Progenitor cell of endocrine pancreas (in vitro differentiated cells): ENCODE measurements at regions not wholly inside any gene's neighbourhood (a gene's known extent, or its start where the extent isn't known, plus 50 kb on each side); places are given as distances from the start of the nearest gene placed in this dataset.
A peak's percentile ranks its signal among the peaks of the same experiment; 100 is the strongest.

Source experiments
- DNase-seq: peaks from one replicate; pipeline ENCODE4 v3.0.0; 2021; ENCODE audit warnings: low spot score; ENCODE audit not compliant: unreplicated experiment
- H3K27ac Mint-ChIP-seq: 2 replicates; pipeline ENCODE4 v1.8.0; 2021; ENCODE audit warnings: mild to moderate bottlenecking, moderate library complexity, mixed read lengths
- H3K27me3 Mint-ChIP-seq: 2 replicates; pipeline ENCODE4 v1.8.0; 2021; ENCODE audit warnings: mixed read lengths
- H3K36me3 Mint-ChIP-seq: 2 replicates; pipeline ENCODE4 v1.8.0; 2022; ENCODE audit warnings: mixed read lengths; ENCODE audit not compliant: insufficient read depth
- H3K4me1 Mint-ChIP-seq: 2 replicates; pipeline ENCODE4 v1.8.0; 2021; ENCODE audit warnings: low read depth, mixed read lengths
- H3K4me3 Mint-ChIP-seq: 2 replicates; pipeline ENCODE4 v1.8.0; 2021; ENCODE audit warnings: low read depth, mild to moderate bottlenecking, moderate library complexity, mixed read lengths
- H3K9me3 Mint-ChIP-seq: 2 replicates; pipeline ENCODE4 v1.8.0; 2021; ENCODE audit warnings: low read depth, mixed read lengths
- TF ChIP-seq, protein P1 (sequence below): fragments of 200-600 bp; sonication (generic); IDR thresholded peaks from one replicate; pipeline ENCODE4 v1.5.0; 2021; ENCODE audit warnings: antibody characterized with exemption, mild to moderate bottlenecking; ENCODE audit not compliant: unreplicated experiment

DNA sequence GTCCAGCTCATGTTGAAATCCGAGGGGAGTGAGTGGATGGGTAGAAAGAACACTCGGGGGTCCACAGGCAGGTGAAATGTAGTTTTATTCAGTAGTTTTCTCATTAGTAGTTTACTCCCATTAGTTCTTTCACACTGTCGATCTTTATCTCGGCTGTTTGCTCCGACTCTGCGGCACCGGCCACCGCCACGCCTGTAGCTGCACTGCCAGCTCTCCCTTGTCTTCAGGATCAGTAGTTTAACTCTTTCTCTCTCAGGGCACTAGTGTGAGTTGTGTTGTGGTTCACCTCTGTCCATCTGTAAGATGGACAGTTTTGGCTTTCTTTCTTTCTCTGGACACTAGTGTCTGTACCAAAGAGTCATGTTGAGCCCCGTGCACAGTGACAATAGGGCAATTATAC lies 195.7 kb downstream of the LMBRD1 start:
- H3K36me3 Mint-ChIP-seq: no peaks in the 10 kb centered on the region
- H3K4me3 Mint-ChIP-seq: peak overlapping the region; percentile 64
- no peaks in the 10 kb centered on the region for H3K9me3 Mint-ChIP-seq
- peak overlapping the region; percentile 6 for H3K27ac Mint-ChIP-seq
- no peaks in the 10 kb centered on the region for H3K27me3 Mint-ChIP-seq
- DNase-seq: no peak
- TF ChIP-seq, protein P1, sequence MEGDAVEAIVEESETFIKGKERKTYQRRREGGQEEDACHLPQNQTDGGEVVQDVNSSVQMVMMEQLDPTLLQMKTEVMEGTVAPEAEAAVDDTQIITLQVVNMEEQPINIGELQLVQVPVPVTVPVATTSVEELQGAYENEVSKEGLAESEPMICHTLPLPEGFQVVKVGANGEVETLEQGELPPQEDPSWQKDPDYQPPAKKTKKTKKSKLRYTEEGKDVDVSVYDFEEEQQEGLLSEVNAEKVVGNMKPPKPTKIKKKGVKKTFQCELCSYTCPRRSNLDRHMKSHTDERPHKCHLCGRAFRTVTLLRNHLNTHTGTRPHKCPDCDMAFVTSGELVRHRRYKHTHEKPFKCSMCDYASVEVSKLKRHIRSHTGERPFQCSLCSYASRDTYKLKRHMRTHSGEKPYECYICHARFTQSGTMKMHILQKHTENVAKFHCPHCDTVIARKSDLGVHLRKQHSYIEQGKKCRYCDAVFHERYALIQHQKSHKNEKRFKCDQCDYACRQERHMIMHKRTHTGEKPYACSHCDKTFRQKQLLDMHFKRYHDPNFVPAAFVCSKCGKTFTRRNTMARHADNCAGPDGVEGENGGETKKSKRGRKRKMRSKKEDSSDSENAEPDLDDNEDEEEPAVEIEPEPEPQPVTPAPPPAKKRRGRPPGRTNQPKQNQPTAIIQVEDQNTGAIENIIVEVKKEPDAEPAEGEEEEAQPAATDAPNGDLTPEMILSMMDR: no peak
- H3K4me1 Mint-ChIP-seq: peaks cover 11% of the 10 kb centered on the region

DNA sequence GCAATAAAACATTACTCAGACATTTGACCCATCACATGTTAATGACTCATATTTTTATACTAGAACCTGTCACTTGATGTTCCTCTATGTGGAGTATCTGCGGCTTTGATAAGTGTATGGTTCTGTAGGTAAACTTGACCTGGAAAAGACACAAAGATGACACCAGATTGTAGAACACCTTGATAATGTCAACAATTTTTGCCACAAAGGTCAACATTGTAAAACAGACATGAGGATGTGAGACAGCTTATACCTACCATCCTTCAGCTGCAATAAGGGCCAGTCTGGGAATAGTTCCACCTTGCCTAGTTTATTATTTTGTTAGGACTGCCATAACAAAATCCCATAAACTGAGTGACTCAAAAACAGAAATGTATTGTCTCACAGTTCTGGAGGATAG lies 202.4 kb downstream of the LMBRD1 start:
- Mint-ChIP-seq H3K4me3 (no peak overlapping the region), H3K36me3 (no peaks in the 10 kb centered on the region), H3K27me3 (no peaks in the 10 kb centered on the region), H3K4me1 (no peaks in the 10 kb centered on the region), H3K27ac (no peak overlapping the region), H3K9me3 (no peaks in the 10 kb centered on the region)
- no peak for DNase-seq
- TF ChIP-seq, protein P1: no peak

DNA sequence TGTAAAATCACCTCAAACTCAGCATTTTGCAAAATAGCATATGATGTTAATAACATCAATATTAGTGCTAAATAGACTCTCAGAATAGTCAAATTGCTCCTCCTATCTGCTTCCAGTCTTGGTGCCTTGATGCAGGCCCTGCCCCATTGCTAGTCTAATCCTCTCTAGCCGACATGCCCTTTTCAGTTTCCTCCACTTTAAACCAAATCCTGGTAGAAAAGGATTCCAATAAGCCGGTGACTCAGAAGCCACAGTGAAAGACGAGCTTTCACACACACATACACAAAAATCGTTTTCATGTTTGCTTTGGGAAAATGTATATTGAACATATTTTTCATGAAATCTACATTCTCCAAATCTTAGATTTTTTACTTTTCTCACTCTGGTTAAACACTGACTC lies 203.1 kb downstream of the LMBRD1 start:
- TF ChIP-seq, protein P1: no peak
- Mint-ChIP-seq H3K9me3 (no peaks in the 10 kb centered on the region), H3K27me3 (no peaks in the 10 kb centered on the region), H3K36me3 (no peaks in the 10 kb centered on the region), H3K4me1 (no peaks in the 10 kb centered on the region), H3K27ac (no peak overlapping the region), H3K4me3 (no peak overlapping the region)
- no peak for DNase-seq

DNA sequence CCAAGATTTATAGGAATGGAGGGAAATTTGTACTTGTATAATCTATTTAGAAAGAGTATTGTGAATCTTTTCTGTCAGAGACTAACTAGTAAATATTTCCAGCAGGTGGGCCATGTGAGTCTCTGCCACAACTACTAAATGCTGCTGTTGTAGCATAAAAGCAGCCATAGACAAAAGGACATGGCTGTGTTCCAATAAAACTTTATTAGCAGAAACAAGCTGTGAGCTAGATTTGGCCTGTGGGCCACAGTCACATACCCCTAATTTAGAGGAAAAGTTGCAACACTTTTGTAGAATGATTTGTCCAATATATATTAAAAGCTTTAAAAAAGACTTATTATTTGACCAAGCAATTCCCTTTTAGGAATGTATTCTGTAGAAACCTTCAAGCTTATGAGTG lies 207.2 kb downstream of the LMBRD1 start:
- no peak overlapping the region for H3K27ac Mint-ChIP-seq
- H3K9me3 Mint-ChIP-seq: no peaks in the 10 kb centered on the region
- H3K36me3 Mint-ChIP-seq: no peaks in the 10 kb centered on the region
- no peak for DNase-seq
- TF ChIP-seq, protein P1: no peak
- no peak overlapping the region for H3K4me3 Mint-ChIP-seq
- peaks cover 2% of the 10 kb centered on the region for H3K27me3 Mint-ChIP-seq
- no peaks in the 10 kb centered on the region for H3K4me1 Mint-ChIP-seq

DNA sequence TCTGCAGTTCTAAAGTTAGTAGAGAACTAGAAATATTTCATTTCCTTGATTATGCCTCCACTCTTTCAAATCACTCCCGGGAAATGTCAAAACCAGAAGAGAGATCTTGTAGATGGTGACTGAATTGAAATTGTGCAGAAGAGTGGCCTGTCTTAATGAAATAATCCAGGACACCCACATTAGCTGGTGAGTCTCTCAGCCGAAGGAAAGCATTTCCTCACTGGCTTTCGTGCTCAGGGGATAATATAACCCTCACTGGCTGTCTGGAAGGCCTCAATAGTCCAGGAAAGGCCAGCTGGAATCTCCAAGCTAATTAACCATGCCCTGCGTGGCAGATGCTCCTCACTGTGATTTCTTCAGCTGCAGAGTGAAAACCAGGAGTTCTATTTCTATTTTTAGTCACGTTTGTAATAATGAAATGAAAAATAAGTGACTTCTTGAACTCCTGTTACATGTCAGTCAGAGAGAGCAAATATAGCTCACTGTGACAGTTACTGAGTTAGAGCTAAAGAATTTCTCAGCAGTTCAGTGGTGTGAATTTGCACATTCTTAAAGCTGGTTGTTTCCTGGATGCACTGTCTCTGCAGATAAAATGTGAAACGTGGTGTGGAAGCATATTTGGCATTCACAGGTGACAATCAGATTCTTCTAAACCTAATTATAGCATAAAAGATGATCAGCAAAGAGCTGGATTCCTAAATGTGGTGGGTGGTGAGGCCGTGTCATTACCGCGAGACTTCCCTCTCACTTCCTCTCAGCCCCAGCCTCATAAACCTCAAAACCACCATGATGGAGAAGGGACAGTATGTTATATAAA lies 211.7 kb downstream of the LMBRD1 start:
- no peak for DNase-seq
- H3K4me1 Mint-ChIP-seq: no peaks in the 10 kb centered on the region
- peaks cover 7% of the 10 kb centered on the region for H3K27me3 Mint-ChIP-seq
- H3K36me3 Mint-ChIP-seq: no peaks in the 10 kb centered on the region
- TF ChIP-seq, protein P1: no peak
- H3K9me3 Mint-ChIP-seq: no peaks in the 10 kb centered on the region
- H3K27ac Mint-ChIP-seq: no peak overlapping the region
- H3K4me3 Mint-ChIP-seq: no peak overlapping the region
